Endothelial cell (in vitro differentiated cells): ENCODE measurements at regions not wholly inside any gene's neighbourhood (a gene's known extent, or its start where the extent isn't known, plus 50 kb on each side); places are given as distances from the start of the nearest gene placed in this dataset.

Experiments used
- DNase-seq: peaks from one replicate; pipeline ENCODE4 v3.0.0; 2021; ENCODE audit warnings: low spot score
- H3K27ac Mint-ChIP-seq: one replicate; pipeline ENCODE4 v1.8.0; 2021; ENCODE audit warnings: mixed read lengths, inconsistent platforms; ENCODE audit not compliant: unreplicated experiment
- H3K27me3 Mint-ChIP-seq: one replicate; pipeline ENCODE4 v1.8.0; 2021; ENCODE audit warnings: mild to moderate bottlenecking, moderate library complexity, mixed read lengths, inconsistent platforms; ENCODE audit not compliant: unreplicated experiment
- H3K36me3 Mint-ChIP-seq: one replicate; pipeline ENCODE4 v1.8.0; 2021; ENCODE audit warnings: mild to moderate bottlenecking, low read depth, mixed read lengths, inconsistent platforms; ENCODE audit not compliant: unreplicated experiment
- H3K4me1 Mint-ChIP-seq: one replicate; pipeline ENCODE4 v1.8.0; 2021; ENCODE audit warnings: mild to moderate bottlenecking, mixed read lengths, inconsistent platforms; ENCODE audit not compliant: unreplicated experiment
- H3K4me3 Mint-ChIP-seq: one replicate; pipeline ENCODE4 v1.8.0; 2021; ENCODE audit warnings: mild to moderate bottlenecking, mixed read lengths, inconsistent platforms; ENCODE audit not compliant: unreplicated experiment
- H3K9me3 Mint-ChIP-seq: one replicate; pipeline ENCODE4 v1.8.0; 2021; ENCODE audit warnings: mixed read lengths, inconsistent platforms; ENCODE audit not compliant: unreplicated experiment
- CTCF ChIP-seq: fragments of 200-600 bp; sonication (generic); IDR thresholded peaks from one replicate; pipeline ENCODE4 v1.5.0; 2021; ENCODE audit warnings: antibody characterized with exemption; ENCODE audit not compliant: unreplicated experiment

- peaks cover 3% of the 10 kb centered on the region for H3K27me3 Mint-ChIP-seq
- H3K9me3 Mint-ChIP-seq, result no peaks in the 10 kb centered on the region
- no peak for DNase-seq
- H3K27ac Mint-ChIP-seq, result no peak overlapping the region
- H3K4me1 Mint-ChIP-seq, result peaks cover 5% of the 10 kb centered on the region
- H3K36me3 Mint-ChIP-seq, result no peaks in the 10 kb centered on the region
- no peak for TF ChIP-seq CTCF
- H3K4me3 Mint-ChIP-seq, result no peak overlapping the region
These were observed 77.2 kb upstream of the SLC34A2 start for GRCh38 chr4:25578432-25578831.

- DNase-seq, result no peak
- H3K4me3 Mint-ChIP-seq, result no peak overlapping the region
- TF ChIP-seq CTCF, result no peak
- peaks cover 3% of the 10 kb centered on the region for H3K27me3 Mint-ChIP-seq
- H3K27ac Mint-ChIP-seq, result no peak overlapping the region
- no peaks in the 10 kb centered on the region for H3K9me3 Mint-ChIP-seq
- H3K4me1 Mint-ChIP-seq, result no peaks in the 10 kb centered on the region
- no peaks in the 10 kb centered on the region for H3K36me3 Mint-ChIP-seq
These were observed 74.8 kb upstream of the SLC34A2 start for GRCh38 chr4:25580633-25581467.

- H3K9me3 Mint-ChIP-seq, result no peaks in the 10 kb centered on the region
- no peak overlapping the region for H3K27ac Mint-ChIP-seq
- no peak overlapping the region for H3K4me3 Mint-ChIP-seq
- peaks cover 2% of the 10 kb centered on the region for H3K27me3 Mint-ChIP-seq
- H3K36me3 Mint-ChIP-seq, result no peaks in the 10 kb centered on the region
- H3K4me1 Mint-ChIP-seq, result peaks cover 6% of the 10 kb centered on the region
- TF ChIP-seq CTCF, result no peak
- DNase-seq, result no peak
These were observed 69.6 kb upstream of the SLC34A2 start for GRCh38 chr4:25585901-25586523.

GRCh38 chr4:25588206-25588605 is 67.4 kb upstream of the SLC34A2 start:
- H3K4me1 Mint-ChIP-seq, result peaks cover 6% of the 10 kb centered on the region
- no peak overlapping the region for H3K27ac Mint-ChIP-seq
- H3K9me3 Mint-ChIP-seq, result no peaks in the 10 kb centered on the region
- peak overlapping the region; percentile 17 for H3K4me3 Mint-ChIP-seq
- no peak for DNase-seq
- TF ChIP-seq CTCF, result no peak
- peaks cover 1% of the 10 kb centered on the region for H3K27me3 Mint-ChIP-seq
- H3K36me3 Mint-ChIP-seq, result no peaks in the 10 kb centered on the region

GRCh38 chr4:25590171-25590570 is 65.5 kb upstream of the SLC34A2 start:
- Mint-ChIP-seq H3K4me1 (peaks cover 6% of the 10 kb centered on the region), H3K4me3 (no peak overlapping the region), H3K36me3 (no peaks in the 10 kb centered on the region), H3K27me3 (peaks cover 5% of the 10 kb centered on the region), H3K27ac (no peak overlapping the region), H3K9me3 (peaks cover 10% of the 10 kb centered on the region)
- no peak for DNase-seq
- TF ChIP-seq CTCF, result no peak
